Neural cell (in vitro differentiated cells): ENCODE measurements at regions not wholly inside any gene's neighbourhood (a gene's known extent, or its start where the extent isn't known, plus 50 kb on each side); places are given as distances from the start of the nearest gene placed in this dataset.

Experiments used
- CTCF ChIP-seq: fragments of 450-650 bp; IDR thresholded peaks from 2 replicates; pipeline ENCODE4 v1.5.1; 2014; ENCODE audit warnings: antibody characterized with exemption, mild to moderate bottlenecking, moderate library complexity; ENCODE audit not compliant: poor library complexity, severe bottlenecking
- EZH2 ChIP-seq: fragments of 200-600, 300-800 bp; shearing (Covaris generic), sonication (generic); IDR thresholded peaks from 2 replicates; pipeline ENCODE4 v1.6.1; 2014; ENCODE audit warnings: antibody characterized with exemption, low read length, borderline replicate concordance, mild to moderate bottlenecking; ENCODE audit not compliant: insufficient read depth, poor library complexity, severe bottlenecking
- POLR2AphosphoS5 ChIP-seq: IDR thresholded peaks from 2 replicates; pipeline ENCODE4 v1.6.1; 2012
- TAF1 ChIP-seq: IDR thresholded peaks from 2 replicates; pipeline ENCODE4 v1.6.1; 2012; ENCODE audit warnings: low read depth

GRCh38 chr7:14999331-14999730 lies 96.8 kb upstream of the DGKB start:
- TF ChIP-seq POLR2AphosphoS5 (no peak), CTCF (no peak), EZH2 (no peak), TAF1 (no peak)
